ENCODE measurements at regions not wholly inside any gene's neighbourhood (a gene's known extent, or its start where the extent isn't known, plus 50 kb on each side); places are given as distances from the start of the nearest gene placed in this dataset.
"Not testable (repeated sequence)": the region's sequence is repeated elsewhere in the genome, so short reads cannot be mapped to it uniquely, and the experiment has no call there.

GRCh38 chr21:20220586-20220985, 777.6 kb upstream of the NCAM2 start:
- FAIRE-seq (no peak), DNase-seq (ENCODE audit: low read depth, low spot score) (no peak)
- Histone ChIP-seq H3K4me1 (ENCODE audit: control insufficient read depth, extremely low read depth, insufficient read depth, low read length) (no peaks in the 10 kb centered on the region), H3K36me3 (ENCODE audit: control insufficient read depth in 2 of 2, extremely low read depth in 1 of 2, insufficient read depth in 2 of 2, low read length in 2 of 2) (no peaks in the 10 kb centered on the region), H3K4me2 (ENCODE audit: insufficient read depth, low read length) (no peak overlapping the region), H3K4me3 (replicated peaks in 1 of 3; ENCODE audit: insufficient read depth in 1 of 3, low read depth in 1 of 3, low read length in 3 of 3) (no peak overlapping the region), H3K9me3 (replicated peaks; ENCODE audit: control insufficient read depth, insufficient read depth, low read length) (peaks cover 2% of the 10 kb centered on the region), H3K27ac (ENCODE audit: insufficient read depth, low read depth, low read length) (no peak overlapping the region), H2AFZ (ENCODE audit: low read depth, low read length) (no peak overlapping the region), H3K9me1 (replicated peaks; ENCODE audit: control insufficient read depth, extremely low read depth, insufficient read depth, low read length) (no peaks in the 10 kb centered on the region), H4K20me1 (replicated peaks; ENCODE audit: control insufficient read depth, extremely low read depth, insufficient read depth, low read length) (no peaks in the 10 kb centered on the region), H3K79me2 (ENCODE audit: control insufficient read depth, insufficient read depth, low read length) (no peaks in the 10 kb centered on the region), H3K9ac (replicated peaks; ENCODE audit: extremely low read depth, insufficient read depth, low read length) (no peak overlapping the region), H3K27me3 (ENCODE audit: control insufficient read depth in 2 of 2, insufficient read depth in 2 of 2, low read length in 2 of 2) (no peaks in the 10 kb centered on the region)
- POLR2A ChIA-PET, result no interaction called here
- CTCF ChIA-PET, result no interaction called here
- dilution Hi-C loops (cut with MboI; ENCODE audit: extremely low pct_ligation_motif_present, low sequenced_read_pairs), result no loop called here
- intact Hi-C loops (cut with micrococcal nuclease), result no loop called here
- no TSS peak for BruUV-seq (replicated peaks)
- TF ChIP-seq FOS (IDR thresholded peaks at IDR 0.05; ENCODE audit: borderline replicate concordance, insufficient read depth, low read length) (no peak), POLR2AphosphoS5 (IDR thresholded peaks at IDR 0.05; ENCODE audit: insufficient read depth, low read depth, low read length) (no peak), POLR2A (IDR thresholded peaks at IDR 0.05; ENCODE audit: low read depth, low read length) (no peak), MYC (IDR thresholded peaks at IDR 0.05; ENCODE audit: low read depth, low read length) (no peak), MAX (IDR thresholded peaks at IDR 0.05; ENCODE audit: insufficient read depth, insufficient read length) (no peak), JUN (IDR thresholded peaks at IDR 0.05; ENCODE audit: borderline replicate concordance, insufficient read depth, insufficient read length, low read depth) (no peak), EZH2 (IDR thresholded peaks at IDR 0.05; ENCODE audit: borderline replicate concordance, low read depth, low read length, severe bottlenecking) (no peak), GATA2 (IDR thresholded peaks at IDR 0.05; ENCODE audit: insufficient read depth, insufficient read length, low read depth, low read length) (no peak)
- TF ChIP-seq, protein P1, sequence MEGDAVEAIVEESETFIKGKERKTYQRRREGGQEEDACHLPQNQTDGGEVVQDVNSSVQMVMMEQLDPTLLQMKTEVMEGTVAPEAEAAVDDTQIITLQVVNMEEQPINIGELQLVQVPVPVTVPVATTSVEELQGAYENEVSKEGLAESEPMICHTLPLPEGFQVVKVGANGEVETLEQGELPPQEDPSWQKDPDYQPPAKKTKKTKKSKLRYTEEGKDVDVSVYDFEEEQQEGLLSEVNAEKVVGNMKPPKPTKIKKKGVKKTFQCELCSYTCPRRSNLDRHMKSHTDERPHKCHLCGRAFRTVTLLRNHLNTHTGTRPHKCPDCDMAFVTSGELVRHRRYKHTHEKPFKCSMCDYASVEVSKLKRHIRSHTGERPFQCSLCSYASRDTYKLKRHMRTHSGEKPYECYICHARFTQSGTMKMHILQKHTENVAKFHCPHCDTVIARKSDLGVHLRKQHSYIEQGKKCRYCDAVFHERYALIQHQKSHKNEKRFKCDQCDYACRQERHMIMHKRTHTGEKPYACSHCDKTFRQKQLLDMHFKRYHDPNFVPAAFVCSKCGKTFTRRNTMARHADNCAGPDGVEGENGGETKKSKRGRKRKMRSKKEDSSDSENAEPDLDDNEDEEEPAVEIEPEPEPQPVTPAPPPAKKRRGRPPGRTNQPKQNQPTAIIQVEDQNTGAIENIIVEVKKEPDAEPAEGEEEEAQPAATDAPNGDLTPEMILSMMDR (IDR thresholded peaks at IDR 0.05; ENCODE audit: extremely low read depth in 1 of 2, insufficient read depth in 1 of 2, low read depth in 1 of 2, low read length in 2 of 2), result no peak

GRCh38 chr21:20221981-20222380, 776.2 kb upstream of the NCAM2 start:
- intact Hi-C loops (cut with micrococcal nuclease); H3K9me1 ChIP-seq (replicated peaks; ENCODE audit: control insufficient read depth, extremely low read depth, insufficient read depth, low read length); H3K4me2 ChIP-seq (ENCODE audit: insufficient read depth, low read length); POLR2A ChIA-PET; FAIRE-seq; H3K27ac ChIP-seq (ENCODE audit: insufficient read depth, low read depth, low read length); dilution Hi-C loops (cut with MboI; ENCODE audit: extremely low pct_ligation_motif_present, low sequenced_read_pairs); H3K9ac ChIP-seq (replicated peaks; ENCODE audit: extremely low read depth, insufficient read depth, low read length); H3K9me3 ChIP-seq (replicated peaks; ENCODE audit: control insufficient read depth, insufficient read depth, low read length); DNase-seq (ENCODE audit: low read depth, low spot score); H4K20me1 ChIP-seq (replicated peaks; ENCODE audit: control insufficient read depth, extremely low read depth, insufficient read depth, low read length); H3K27me3 ChIP-seq (ENCODE audit: control insufficient read depth in 2 of 2, insufficient read depth in 2 of 2, low read length in 2 of 2); BruUV-seq (replicated peaks); H3K4me1 ChIP-seq (ENCODE audit: control insufficient read depth, extremely low read depth, insufficient read depth, low read length); CTCF ChIA-PET; H3K79me2 ChIP-seq (ENCODE audit: control insufficient read depth, insufficient read depth, low read length); H2AFZ ChIP-seq (ENCODE audit: low read depth, low read length); H3K4me3 ChIP-seq (replicated peaks in 1 of 3; ENCODE audit: insufficient read depth in 1 of 3, low read depth in 1 of 3, low read length in 3 of 3); H3K36me3 ChIP-seq (ENCODE audit: control insufficient read depth in 2 of 2, extremely low read depth in 1 of 2, insufficient read depth in 2 of 2, low read length in 2 of 2): not testable (repeated sequence)

GRCh38 chr21:20236649-20237048, 761.6 kb upstream of the NCAM2 start:
- H3K9me3 ChIP-seq (replicated peaks; ENCODE audit: control insufficient read depth, insufficient read depth, low read length); POLR2A ChIA-PET; H3K9me1 ChIP-seq (replicated peaks; ENCODE audit: control insufficient read depth, extremely low read depth, insufficient read depth, low read length); H3K36me3 ChIP-seq (ENCODE audit: control insufficient read depth in 2 of 2, extremely low read depth in 1 of 2, insufficient read depth in 2 of 2, low read length in 2 of 2); H3K4me3 ChIP-seq (replicated peaks in 1 of 3; ENCODE audit: insufficient read depth in 1 of 3, low read depth in 1 of 3, low read length in 3 of 3); FAIRE-seq; DNase-seq (ENCODE audit: low read depth, low spot score); dilution Hi-C loops (cut with MboI; ENCODE audit: extremely low pct_ligation_motif_present, low sequenced_read_pairs); H3K27ac ChIP-seq (ENCODE audit: insufficient read depth, low read depth, low read length); H3K4me1 ChIP-seq (ENCODE audit: control insufficient read depth, extremely low read depth, insufficient read depth, low read length); H3K4me2 ChIP-seq (ENCODE audit: insufficient read depth, low read length); CTCF ChIA-PET; H2AFZ ChIP-seq (ENCODE audit: low read depth, low read length); intact Hi-C loops (cut with micrococcal nuclease); BruUV-seq (replicated peaks); H3K27me3 ChIP-seq (ENCODE audit: control insufficient read depth in 2 of 2, insufficient read depth in 2 of 2, low read length in 2 of 2); H3K9ac ChIP-seq (replicated peaks; ENCODE audit: extremely low read depth, insufficient read depth, low read length); H3K79me2 ChIP-seq (ENCODE audit: control insufficient read depth, insufficient read depth, low read length); H4K20me1 ChIP-seq (replicated peaks; ENCODE audit: control insufficient read depth, extremely low read depth, insufficient read depth, low read length): not testable (repeated sequence)

All from endothelial cell of umbilical vein (primary cell).